ENCODE measurements at regions not wholly inside any gene's neighbourhood (a gene's known extent, or its start where the extent isn't known, plus 50 kb on each side); places are given as distances from the start of the nearest gene placed in this dataset.

GRCh38 chr10:129021594-129022304 is 445.3 kb upstream of the MGMT start:
- TF ChIP-seq CTCF (IDR thresholded peaks at IDR 0.05; ENCODE audit: low read length): no peak
- TF ChIP-seq EZH2 (IDR thresholded peaks at IDR 0.05; ENCODE audit: borderline replicate concordance, low read length): no peak
